ENCODE measurements at regions not wholly inside any gene's neighbourhood (a gene's known extent, or its start where the extent isn't known, plus 50 kb on each side); places are given as distances from the start of the nearest gene placed in this dataset.

GRCh38 chr18:72128649-72129048 lies 415.5 kb downstream of the CBLN2 start:
- TF ChIP-seq CTCF (conservative IDR thresholded peaks at IDR 0.05; ENCODE audit: low read depth, low read length): no peak
- TF ChIP-seq EZH2 (IDR thresholded peaks at IDR 0.05; ENCODE audit: borderline replicate concordance, low read depth, low read length, poor library complexity, severe bottlenecking): no peak

Measured in A673 (cell line).